C1 segment of cervical spinal cord (tissue), 14 donors: ENCODE measurements at regions not wholly inside any gene's neighbourhood (a gene's known extent, or its start where the extent isn't known, plus 50 kb on each side); places are given as distances from the start of the nearest gene placed in this dataset.

ENCODE experiments used
- DNase-seq, 14 donors: peaks; one replicate each; lab custom pipeline; 2025; lab: John Stamatoyannopoulos, UW

GRCh38 chr11:15873501-15873900, 482.8 kb downstream of the SOX6 start:
- no peak for DNase-seq

- no peak for DNase-seq
Measured at GRCh38 chr11:15874704-15875103, 481.6 kb downstream of the SOX6 start.

GRCh38 chr11:15875393-15875792, 481.0 kb downstream of the SOX6 start:
- no peak for DNase-seq

GRCh38 chr11:15875943-15876342, 480.4 kb downstream of the SOX6 start:
- DNase-seq, result no peak

- DNase-seq, result no peak
Measured at GRCh38 chr11:15878756-15879155, 477.6 kb downstream of the SOX6 start.

- DNase-seq, result no peak
Measured at GRCh38 chr11:15880291-15880690, 476.1 kb downstream of the SOX6 start.

GRCh38 chr11:15882876-15883454, 473.4 kb downstream of the SOX6 start:
- DNase-seq, result peak in 2 of 14 donors; percentile 6 to 18

GRCh38 chr11:15883455-15883920, 472.9 kb downstream of the SOX6 start:
- no peak for DNase-seq

GRCh38 chr11:15884141-15884540, 472.2 kb downstream of the SOX6 start:
- DNase-seq, result no peak

- DNase-seq, result no peak
Measured at GRCh38 chr11:15884777-15885540, 471.4 kb downstream of the SOX6 start.

- no peak for DNase-seq
Measured at GRCh38 chr11:15885854-15886253, 470.5 kb downstream of the SOX6 start.

- no peak for DNase-seq
Measured at GRCh38 chr11:15886299-15886698, 470.0 kb downstream of the SOX6 start.

- no peak for DNase-seq
Measured at GRCh38 chr11:15886866-15887265, 469.5 kb downstream of the SOX6 start.

- DNase-seq, result no peak
Measured at GRCh38 chr11:15888556-15889345, 467.6 kb downstream of the SOX6 start.

- DNase-seq, result no peak
Measured at GRCh38 chr11:15889363-15890030, 466.8 kb downstream of the SOX6 start.

GRCh38 chr11:15890031-15890713, 466.2 kb downstream of the SOX6 start:
- DNase-seq, result no peak

- no peak for DNase-seq
Measured at GRCh38 chr11:15893080-15893492, 463.3 kb downstream of the SOX6 start.

GRCh38 chr11:15896026-15896425, 460.3 kb downstream of the SOX6 start:
- no peak for DNase-seq

- DNase-seq, result no peak
Measured at GRCh38 chr11:15896530-15896929, 459.8 kb downstream of the SOX6 start.

GRCh38 chr11:15897211-15897960, 459.0 kb downstream of the SOX6 start:
- DNase-seq, result no peak

GRCh38 chr11:15901054-15901453, 455.3 kb downstream of the SOX6 start:
- DNase-seq, result no peak
